IPS-20b (cell line): ENCODE measurements at regions not wholly inside any gene's neighbourhood (a gene's known extent, or its start where the extent isn't known, plus 50 kb on each side); places are given as distances from the start of the nearest gene placed in this dataset.

Source experiments
- H3K27ac ChIP-seq: one replicate; pipeline ENCODE4 v1.5.1; 2013; ENCODE audit warnings: low read length
- H3K27me3 ChIP-seq: 2 replicates; pipeline ENCODE4 v1.6.1; 2013; ENCODE audit warnings: mild to moderate bottlenecking, low read length, inconsistent platforms; ENCODE audit not compliant: insufficient read depth
- H3K36me3 ChIP-seq: 2 replicates; pipeline ENCODE4 v1.6.1; 2013; ENCODE audit warnings: low read depth, mild to moderate bottlenecking, inconsistent platforms, low read length, moderate library complexity; ENCODE audit not compliant: insufficient read depth
- H3K4me1 ChIP-seq: 2 replicates; pipeline ENCODE4 v1.6.1; 2013; ENCODE audit warnings: mild to moderate bottlenecking, control low read depth, inconsistent platforms, low read length, moderate library complexity; ENCODE audit not compliant: insufficient read depth
- H3K4me3 ChIP-seq: 2 replicates; pipeline ENCODE4 v1.5.1; 2013; ENCODE audit warnings: mild to moderate bottlenecking, low read length, inconsistent platforms
- H3K9ac ChIP-seq: 2 replicates; pipeline ENCODE4 v1.6.1; 2013; ENCODE audit warnings: low read depth, mild to moderate bottlenecking, inconsistent platforms, low read length, moderate library complexity
- H3K9me3 ChIP-seq: 2 replicates; pipeline ENCODE4 v1.6.1; 2013; ENCODE audit warnings: mild to moderate bottlenecking, low read depth, low read length, inconsistent platforms; ENCODE audit not compliant: insufficient read depth

DNA sequence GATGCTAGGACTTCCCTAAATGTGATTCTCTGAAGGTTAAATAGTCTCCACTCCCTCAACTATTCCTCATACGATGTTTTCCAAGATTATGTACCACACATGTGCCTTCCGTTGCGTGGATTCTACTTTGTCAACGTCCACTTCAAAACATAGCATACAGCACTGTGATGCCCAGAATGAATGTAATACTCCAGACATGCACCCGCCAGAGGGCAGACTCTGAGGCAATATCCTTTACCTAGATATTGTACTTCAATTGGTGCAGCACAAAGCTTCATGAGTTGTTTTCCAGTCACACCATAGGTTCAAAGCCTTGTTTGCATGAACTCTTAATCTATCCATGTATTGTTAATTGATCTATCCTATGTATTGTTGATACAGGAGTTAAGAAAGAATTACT, 201.0 kb upstream of the NABP1 start:
- Histone ChIP-seq H3K27ac (no peak overlapping the region), H3K27me3 (no peaks in the 10 kb centered on the region), H3K36me3 (no peaks in the 10 kb centered on the region), H3K4me3 (no peak overlapping the region), H3K4me1 (no peaks in the 10 kb centered on the region; the same call in 1 of the 2 replicates), H3K9me3 (peaks cover 6% of the 10 kb centered on the region; the same call in 1 of the 2 replicates), H3K9ac (no peak overlapping the region)

DNA sequence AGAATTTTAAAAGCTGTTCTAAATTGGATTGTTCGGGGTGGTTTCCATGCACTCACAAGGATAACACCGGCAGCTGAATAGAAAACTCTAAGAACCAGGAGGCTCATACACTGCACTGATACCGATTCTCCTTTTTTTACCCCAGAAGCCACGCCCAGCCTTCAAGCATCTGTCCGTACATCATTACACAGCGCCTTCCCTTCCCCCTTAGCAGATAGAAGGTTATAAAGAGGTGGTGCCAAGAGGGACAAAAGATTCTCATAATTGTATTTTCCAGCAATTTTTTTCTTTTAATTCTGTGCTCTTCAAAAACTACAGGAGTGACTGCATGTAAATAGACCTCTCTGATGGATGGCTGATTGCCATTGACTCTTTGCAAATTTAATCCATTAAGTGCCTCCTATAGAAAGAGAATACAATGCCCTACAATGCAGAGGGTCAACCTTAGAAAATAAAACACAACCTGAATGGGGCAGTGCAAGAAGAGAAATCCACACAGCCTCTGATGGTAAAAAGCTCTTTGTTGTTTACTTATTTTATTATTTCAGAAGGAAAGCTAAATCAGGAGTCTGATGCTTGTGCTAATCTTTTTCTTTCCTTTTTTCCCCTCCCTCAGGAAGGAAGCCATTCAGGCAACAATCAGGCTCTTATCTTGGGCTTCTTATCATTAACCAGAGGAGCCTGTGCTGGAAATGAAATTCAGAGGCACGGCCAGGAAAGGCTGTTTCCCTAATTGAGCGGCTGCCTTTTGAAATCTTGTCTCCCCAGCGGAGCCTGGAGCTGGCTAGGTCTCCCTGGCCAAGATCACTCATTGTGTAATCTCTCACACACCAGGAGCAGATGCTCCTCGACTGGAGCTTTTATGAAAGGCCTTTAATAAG, 198.9 kb upstream of the NABP1 start:
- peaks cover 26% of the 10 kb centered on the region for H3K9me3 ChIP-seq
- H3K27ac ChIP-seq, result no peak overlapping the region
- H3K27me3 ChIP-seq, result no peaks in the 10 kb centered on the region
- H3K4me3 ChIP-seq, result no peak overlapping the region
- H3K36me3 ChIP-seq, result no peaks in the 10 kb centered on the region
- H3K9ac ChIP-seq, result no peak overlapping the region; the same call in 1 of the 2 replicates
- no peaks in the 10 kb centered on the region; the same call in 1 of the 2 replicates for H3K4me1 ChIP-seq

DNA sequence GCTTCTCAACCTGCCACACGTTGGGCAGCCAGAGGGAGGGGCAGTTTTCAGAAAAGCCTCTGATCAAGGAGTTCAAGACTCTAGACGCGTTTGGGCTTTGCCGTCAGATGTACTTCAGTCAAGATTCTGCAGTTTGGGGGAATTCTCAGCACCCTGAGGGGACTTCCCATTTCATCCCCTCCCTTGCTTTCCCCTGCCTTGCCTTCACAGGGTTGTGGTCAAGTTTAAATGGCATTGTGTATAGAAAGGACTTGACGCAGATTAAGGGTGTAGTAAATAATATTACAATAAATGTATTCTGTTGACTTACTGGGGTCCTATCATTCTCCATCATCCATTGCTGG, 198.3 kb upstream of the NABP1 start:
- no peaks in the 10 kb centered on the region for H3K27me3 ChIP-seq
- no peak overlapping the region for H3K4me3 ChIP-seq
- H3K27ac ChIP-seq, result no peak overlapping the region
- no peak overlapping the region for H3K9ac ChIP-seq
- peaks cover 26% of the 10 kb centered on the region for H3K9me3 ChIP-seq
- H3K36me3 ChIP-seq, result no peaks in the 10 kb centered on the region
- H3K4me1 ChIP-seq, result no peaks in the 10 kb centered on the region; the same call in 1 of the 2 replicates

DNA sequence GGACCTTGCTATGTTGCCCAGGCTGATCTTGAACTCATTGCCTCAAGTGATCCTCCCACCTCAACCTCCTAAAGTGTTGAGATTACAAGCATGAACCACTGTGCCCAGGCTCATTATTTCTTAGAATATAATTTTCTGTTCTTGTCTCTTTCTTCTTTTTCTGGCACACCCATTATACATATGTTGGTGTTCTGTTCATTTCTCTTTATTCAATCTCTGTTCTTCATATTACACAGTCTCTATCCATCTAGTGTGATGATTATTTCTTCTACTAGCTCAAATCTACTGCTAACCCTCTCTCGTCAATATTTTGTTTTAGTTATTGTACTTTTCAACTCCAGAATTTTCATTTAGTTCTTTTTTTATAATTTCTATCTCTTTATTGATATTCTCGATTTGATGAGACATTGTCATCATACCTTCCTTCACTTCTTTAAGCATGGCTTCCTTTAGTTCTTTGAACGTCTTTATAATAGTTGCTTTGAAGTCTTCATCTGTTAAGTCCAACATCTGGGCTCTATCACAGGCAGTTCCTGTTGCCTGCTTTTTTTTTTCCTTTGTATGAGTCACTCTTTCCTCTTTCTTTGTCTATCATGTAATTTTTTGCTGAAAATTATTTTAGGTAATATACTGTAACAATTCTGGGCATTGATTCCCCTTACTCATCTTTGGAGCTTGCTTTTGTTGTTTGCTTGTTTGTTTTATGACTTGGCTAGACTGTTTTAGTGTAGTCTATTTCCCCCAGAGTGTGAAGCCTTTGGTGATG, 196.4 kb upstream of the NABP1 start:
- Histone ChIP-seq H3K4me3 (no peak overlapping the region), H3K27ac (no peak overlapping the region), H3K36me3 (no peaks in the 10 kb centered on the region), H3K27me3 (no peaks in the 10 kb centered on the region), H3K4me1 (no peaks in the 10 kb centered on the region; the same call in 1 of the 2 replicates), H3K9me3 (peaks cover 26% of the 10 kb centered on the region), H3K9ac (no peak overlapping the region)

DNA sequence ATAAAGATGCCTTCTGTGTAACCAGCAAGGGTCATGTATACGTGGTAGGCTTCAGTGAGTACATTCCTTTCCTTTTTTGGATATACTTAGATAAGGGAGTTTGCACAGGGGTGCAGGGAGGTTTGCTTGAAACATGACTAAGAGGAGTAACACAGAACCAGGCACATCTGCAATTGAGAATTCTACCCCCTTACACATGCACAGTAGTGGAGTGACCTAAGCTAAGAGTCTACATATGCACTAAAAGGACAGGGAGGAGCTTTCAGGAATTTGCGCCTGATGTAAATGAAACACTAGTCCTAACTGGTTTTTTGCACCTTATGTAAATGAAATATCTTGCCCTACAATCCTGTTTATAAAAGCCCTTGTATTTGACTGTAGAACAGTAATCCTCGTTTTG, 194.8 kb upstream of the NABP1 start:
- H3K27me3 ChIP-seq, result no peaks in the 10 kb centered on the region
- peaks cover 26% of the 10 kb centered on the region for H3K9me3 ChIP-seq
- no peak overlapping the region for H3K27ac ChIP-seq
- H3K4me3 ChIP-seq, result no peak overlapping the region
- no peaks in the 10 kb centered on the region for H3K36me3 ChIP-seq
- H3K9ac ChIP-seq, result no peak overlapping the region
- H3K4me1 ChIP-seq, result no peaks in the 10 kb centered on the region; the same call in 1 of the 2 replicates

DNA sequence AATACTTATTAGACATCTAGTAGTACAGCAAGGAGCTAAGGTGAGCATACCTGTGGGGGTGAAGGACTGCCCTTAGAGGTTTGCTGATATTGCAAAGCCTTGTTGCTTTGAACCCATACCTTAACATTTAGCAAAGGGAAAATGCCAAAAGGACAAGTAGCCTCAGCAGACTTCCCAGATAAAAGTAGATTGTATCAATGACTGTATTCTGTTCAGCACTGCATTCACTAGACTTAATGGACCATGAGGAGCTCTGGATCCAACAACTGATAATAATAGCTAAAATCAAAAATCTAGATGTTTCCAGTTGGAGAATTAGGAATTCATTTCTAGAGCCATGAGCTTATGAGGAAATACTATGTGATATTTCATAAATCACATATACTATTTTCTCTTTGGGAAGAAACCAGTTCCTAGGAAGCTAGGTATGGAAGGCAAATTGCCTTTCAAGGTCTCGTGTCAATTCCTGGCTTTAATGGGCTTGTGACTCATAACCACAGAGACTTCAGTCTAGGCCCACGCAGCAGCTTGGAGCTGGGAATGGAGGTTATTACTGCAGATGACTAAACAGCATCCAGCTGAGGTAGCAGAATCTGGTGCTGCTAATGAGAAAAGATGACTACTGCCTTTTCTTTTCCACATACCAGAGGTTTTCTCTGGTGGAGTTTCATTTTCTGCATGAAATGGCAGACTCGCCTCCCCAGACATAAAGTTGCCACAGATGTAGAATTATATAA, 191.2 kb upstream of the NABP1 start:
- Histone ChIP-seq H3K4me3 (no peak overlapping the region), H3K27me3 (no peaks in the 10 kb centered on the region), H3K4me1 (no peaks in the 10 kb centered on the region), H3K9ac (no peak overlapping the region), H3K9me3 (peaks cover 22% of the 10 kb centered on the region), H3K36me3 (no peaks in the 10 kb centered on the region), H3K27ac (no peak overlapping the region)

DNA sequence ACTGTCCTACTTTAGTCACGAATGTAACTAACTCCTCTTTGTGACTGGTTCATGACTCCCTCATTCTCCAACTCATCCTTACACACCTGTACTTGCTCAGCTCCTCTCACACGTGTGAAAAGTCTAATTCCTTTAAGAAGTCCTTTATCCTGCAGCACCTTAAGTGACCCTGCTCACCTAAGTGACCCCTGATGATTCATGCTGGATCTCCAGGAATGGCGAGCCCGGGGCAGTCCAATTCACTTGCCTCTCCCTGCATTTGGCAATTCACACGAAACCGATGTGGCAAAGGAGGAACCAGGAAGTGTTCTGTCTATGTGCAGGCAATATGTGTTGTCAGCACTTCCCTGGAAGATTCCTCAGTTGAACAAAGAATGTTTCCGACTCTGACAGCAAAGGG, 189.8 kb upstream of the NABP1 start:
- Histone ChIP-seq H3K9me3 (peaks cover 9% of the 10 kb centered on the region; the same call in 1 of the 2 replicates), H3K27ac (no peak overlapping the region), H3K4me1 (no peaks in the 10 kb centered on the region), H3K27me3 (no peaks in the 10 kb centered on the region), H3K9ac (no peak overlapping the region), H3K4me3 (no peak overlapping the region), H3K36me3 (no peaks in the 10 kb centered on the region)

DNA sequence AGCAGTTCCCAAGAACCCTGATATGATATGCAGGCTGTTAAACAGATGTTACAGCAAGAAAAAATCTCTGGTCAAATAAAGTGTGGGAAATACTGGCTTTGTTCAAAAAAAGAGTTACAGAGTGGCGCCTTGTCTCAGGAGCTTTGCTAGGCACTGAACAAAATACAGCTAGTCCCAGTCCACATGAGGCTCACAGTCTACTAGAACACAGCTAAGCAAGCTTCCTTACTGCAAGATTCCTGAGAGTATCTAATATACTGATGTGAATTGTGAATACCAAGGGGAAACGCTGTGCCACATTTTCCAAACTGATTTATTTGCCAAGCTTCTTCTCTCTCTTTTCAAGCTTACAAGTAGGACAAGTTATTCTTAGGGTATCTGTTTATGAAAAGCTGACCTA, 188.8 kb upstream of the NABP1 start:
- Histone ChIP-seq H3K9ac (no peak overlapping the region), H3K27ac (no peak overlapping the region), H3K4me3 (no peak overlapping the region), H3K27me3 (no peaks in the 10 kb centered on the region), H3K36me3 (no peaks in the 10 kb centered on the region), H3K4me1 (no peaks in the 10 kb centered on the region), H3K9me3 (no peaks in the 10 kb centered on the region)

DNA sequence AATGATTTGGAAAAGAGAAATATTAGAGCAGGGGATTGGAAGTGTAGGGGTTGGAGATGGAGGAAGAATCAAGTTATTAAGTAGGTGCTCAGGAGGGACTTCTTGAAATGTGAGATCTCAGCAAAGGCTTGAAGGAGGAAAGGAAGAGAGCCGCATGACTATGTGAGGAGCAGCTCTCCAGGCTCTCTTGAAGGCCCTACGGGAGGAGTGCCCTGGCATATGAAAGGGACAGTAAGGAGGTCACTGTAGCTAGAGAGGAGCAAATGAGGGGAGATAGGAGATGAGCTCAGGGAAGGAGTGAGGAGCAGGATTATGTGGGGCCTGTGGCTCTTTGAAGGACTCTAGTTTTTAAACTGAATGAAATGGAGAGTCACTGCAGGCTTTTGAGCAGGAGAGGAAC, 181.1 kb upstream of the NABP1 start:
- Histone ChIP-seq H3K27me3 (no peaks in the 10 kb centered on the region), H3K4me1 (peaks cover 8% of the 10 kb centered on the region), H3K36me3 (no peaks in the 10 kb centered on the region), H3K4me3 (no peak overlapping the region), H3K9me3 (no peaks in the 10 kb centered on the region), H3K9ac (no peak overlapping the region), H3K27ac (no peak overlapping the region)

DNA sequence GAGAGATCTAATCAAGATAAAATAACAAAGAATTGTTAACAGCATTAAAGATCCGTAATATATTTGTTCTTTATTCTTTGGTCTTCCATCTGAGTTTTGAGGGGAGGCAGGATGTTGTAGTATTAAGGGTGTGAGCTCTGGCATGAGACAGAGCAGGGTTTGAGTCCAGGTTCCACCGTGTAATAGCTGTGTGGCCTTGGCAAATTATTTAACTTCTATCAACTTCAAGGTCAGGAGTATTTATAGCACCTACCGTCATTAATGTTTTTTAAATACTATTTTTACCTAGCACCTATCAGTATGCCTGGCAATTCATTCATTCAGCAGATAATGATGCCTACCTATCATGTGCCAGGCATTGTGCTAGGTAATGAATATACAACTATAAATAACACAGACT, 180.1 kb upstream of the NABP1 start:
- Histone ChIP-seq H3K9me3 (no peaks in the 10 kb centered on the region), H3K36me3 (no peaks in the 10 kb centered on the region), H3K27ac (no peak overlapping the region), H3K4me3 (no peak overlapping the region), H3K27me3 (no peaks in the 10 kb centered on the region), H3K9ac (no peak overlapping the region), H3K4me1 (peaks cover 8% of the 10 kb centered on the region)

DNA sequence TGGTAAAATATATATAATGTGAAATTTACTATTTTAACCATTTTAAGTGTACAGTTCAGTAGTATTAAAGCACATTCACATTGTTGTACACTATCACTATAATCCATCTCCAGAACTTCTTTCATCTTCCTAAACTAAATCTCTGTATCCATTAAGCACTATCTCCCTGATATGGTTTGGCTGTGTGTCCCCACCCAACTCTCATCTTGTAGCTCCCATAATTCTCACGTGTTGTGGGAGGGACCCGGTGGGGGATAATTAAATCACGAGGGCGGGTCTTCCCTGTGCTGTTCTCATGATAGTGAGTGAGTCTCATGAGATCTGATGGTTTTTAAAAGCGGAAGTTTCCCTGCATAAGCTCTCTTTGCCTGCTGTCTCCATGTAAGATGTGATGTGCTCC, 178.9 kb upstream of the NABP1 start:
- H3K9ac ChIP-seq, result no peak overlapping the region
- H3K27me3 ChIP-seq, result no peaks in the 10 kb centered on the region
- H3K36me3 ChIP-seq, result no peaks in the 10 kb centered on the region

More for the DNA sequence above, 178.9 kb upstream of the NABP1 start:
- peaks cover 8% of the 10 kb centered on the region for H3K4me1 ChIP-seq
- H3K9me3 ChIP-seq, result no peaks in the 10 kb centered on the region
- H3K27ac ChIP-seq, result no peak overlapping the region
- H3K4me3 ChIP-seq, result no peak overlapping the region
